GM23248 (cell line): ENCODE measurements at regions not wholly inside any gene's neighbourhood (a gene's known extent, or its start where the extent isn't known, plus 50 kb on each side); places are given as distances from the start of the nearest gene placed in this dataset.

ENCODE experiments used
- DNase-seq: peaks from one replicate; pipeline ENCODE4 v3.0.0-alpha.2; 2015
- H2AFZ ChIP-seq: fragments of 200-600 bp; sonication (generic); 2 replicates; pipeline ENCODE4 v1.6.1; 2016; ENCODE audit warnings: antibody characterized with exemption
- H3F3A ChIP-seq: fragments of 200-600 bp; sonication (generic); 2 replicates; pipeline ENCODE4 v1.6.1; 2016; ENCODE audit warnings: mild to moderate bottlenecking, antibody characterized with exemption, mixed run types; ENCODE audit not compliant: insufficient read depth
- H3K27ac ChIP-seq: fragments of 200-600 bp; sonication (generic); 2 replicates; pipeline ENCODE4 v1.5.1; 2016; ENCODE audit warnings: mild to moderate bottlenecking
- H3K27me3 ChIP-seq: fragments of 200-600 bp; sonication (generic); replicated peaks from 2 replicates; pipeline ENCODE4 v1.6.1; 2016; ENCODE audit warnings: mild to moderate bottlenecking; ENCODE audit not compliant: insufficient read depth
- H3K36me3 ChIP-seq: fragments of 200-600 bp; sonication (generic); 2 replicates; pipeline ENCODE4 v1.6.1; 2016; ENCODE audit warnings: low read depth, mild to moderate bottlenecking
- H3K4me1 ChIP-seq: fragments of 200-600 bp; sonication (generic); 2 replicates; pipeline ENCODE4 v1.6.1; 2016; ENCODE audit warnings: mild to moderate bottlenecking; ENCODE audit not compliant: insufficient read depth
- H3K4me2 ChIP-seq: fragments of 200-600 bp; sonication (generic); one replicate; pipeline ENCODE4 v1.6.1; 2016; ENCODE audit warnings: mild to moderate bottlenecking; ENCODE audit not compliant: unreplicated experiment
- H3K4me3 ChIP-seq: fragments of 200-600 bp; sonication (generic); 2 replicates; pipeline ENCODE4 v1.5.1; 2016; ENCODE audit warnings: mild to moderate bottlenecking
- H3K79me2 ChIP-seq: fragments of 200-600 bp; sonication (generic); 2 replicates; pipeline ENCODE4 v1.6.1; 2016; ENCODE audit warnings: mild to moderate bottlenecking; ENCODE audit not compliant: insufficient read depth
- H3K9ac ChIP-seq: fragments of 200-600 bp; sonication (generic); 2 replicates; pipeline ENCODE4 v1.6.1; 2016; ENCODE audit warnings: mild to moderate bottlenecking
- H3K9me2 ChIP-seq: fragments of 200-600 bp; sonication (generic); 2 replicates; pipeline ENCODE4 v1.6.1; 2016; ENCODE audit warnings: mixed run types, mild to moderate bottlenecking, moderate library complexity; ENCODE audit not compliant: insufficient read depth
- H3K9me3 ChIP-seq: fragments of 200-600 bp; sonication (generic); one replicate; pipeline ENCODE4 v1.6.1; 2017; ENCODE audit warnings: low read depth
- H4K20me1 ChIP-seq: fragments of 200-600 bp; sonication (generic); 2 replicates; pipeline ENCODE4 v1.6.0; 2016; ENCODE audit not compliant: insufficient read depth
- EZH2 ChIP-seq: fragments of 200-600 bp; sonication (generic); IDR thresholded peaks from 2 replicates; pipeline ENCODE4 v1.6.1; 2018; ENCODE audit warnings: antibody characterized with exemption, mild to moderate bottlenecking; ENCODE audit not compliant: insufficient read depth, poor library complexity, severe bottlenecking
- EZH2phosphoT487 ChIP-seq: fragments of 200-600 bp; sonication (generic); IDR thresholded peaks from 2 replicates; pipeline ENCODE4 v1.6.1; 2018; ENCODE audit warnings: antibody characterized with exemption, moderate library complexity, mild to moderate bottlenecking, low read depth; ENCODE audit not compliant: insufficient read depth
- WGBS, 2 experiments: methylation state at CpG; one replicate each; pipeline ENCODE4 v1.1.6; 2015 to 2017; ENCODE audit warnings: low lambda C conversion rate in 2 of 2, low coverage in 1 of 2; ENCODE audit errors: missing lambda C conversion rate in 2 of 2; 5-methylcytosine and 5-hydroxymethylcytosine counted together
- in situ Hi-C: fragments of 300-500 bp; cut with MboI; formaldehyde crosslinking; loops from 2 replicates; pipeline ENCODE4 v1.15.0; 2020

DNA sequence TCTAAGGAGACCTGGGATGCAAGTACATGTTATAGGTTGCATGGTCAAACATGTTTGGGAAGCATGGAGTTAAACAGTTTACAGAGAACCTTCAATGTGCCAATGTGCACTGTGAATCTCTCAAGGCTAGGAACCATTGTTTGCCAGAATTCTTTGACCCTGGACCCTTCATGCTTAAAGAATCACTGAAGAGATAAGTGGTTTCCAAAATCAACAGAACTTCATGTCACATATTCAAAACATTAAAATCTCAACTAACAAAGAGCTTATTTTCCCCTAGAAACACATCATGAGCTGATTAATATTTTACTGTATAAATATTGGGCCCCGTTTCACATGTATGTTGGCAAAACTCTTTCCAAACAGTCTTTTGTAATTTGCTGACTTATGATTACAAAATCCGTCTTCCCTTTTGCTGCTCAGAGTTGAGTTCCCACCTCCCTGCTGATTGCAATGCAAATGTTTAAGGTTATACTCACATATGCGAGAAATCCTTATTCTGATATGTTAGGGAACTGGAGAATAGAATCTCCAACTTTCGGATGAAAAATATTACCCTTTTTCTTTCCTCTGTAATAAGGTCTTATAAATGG is 380.2 kb downstream of the DIPK2A start:
- H3K36me3 ChIP-seq, result no peaks in the 10 kb centered on the region
- no peaks in the 10 kb centered on the region for H3K4me1 ChIP-seq
- TF ChIP-seq EZH2 (no peak), EZH2phosphoT487 (no peak)
- H3K79me2 ChIP-seq, result no peaks in the 10 kb centered on the region
- H3K27me3 ChIP-seq, result no peaks in the 10 kb centered on the region
- H3K9ac ChIP-seq, result no peak overlapping the region
- no peaks in the 10 kb centered on the region for H3K9me3 ChIP-seq
- in situ Hi-C loops, result no loop called here
- no peak for DNase-seq
- no peak overlapping the region for H2AFZ ChIP-seq
- WGBS, 2 experiments, result 44 to 47% methylated on average over 4 of the region's 4 CpGs
- H3F3A ChIP-seq, result no peaks in the 10 kb centered on the region
- no peak overlapping the region for H3K4me2 ChIP-seq
- no peaks in the 10 kb centered on the region for H4K20me1 ChIP-seq
- H3K27ac ChIP-seq, result no peak overlapping the region
- H3K9me2 ChIP-seq, result peaks cover 3% of the 10 kb centered on the region; the same call in 1 of the 2 replicates
- H3K4me3 ChIP-seq, result no peak overlapping the region

GRCh38 chr3:144358191-144358590 is 386.6 kb downstream of the DIPK2A start:
- Histone ChIP-seq H3K36me3 (no peaks in the 10 kb centered on the region), H2AFZ (no peak overlapping the region), H3K79me2 (no peaks in the 10 kb centered on the region), H3K4me2 (no peak overlapping the region), H3K4me1 (no peaks in the 10 kb centered on the region), H3K9me2 (no peaks in the 10 kb centered on the region), H3K27ac (no peak overlapping the region), H4K20me1 (no peaks in the 10 kb centered on the region), H3K4me3 (no peak overlapping the region), H3K27me3 (no peaks in the 10 kb centered on the region), H3K9me3 (no peaks in the 10 kb centered on the region), H3K9ac (no peak overlapping the region), H3F3A (no peaks in the 10 kb centered on the region)
- 27 to 29% methylated on average over 2 of the region's 2 CpGs for WGBS, 2 experiments
- DNase-seq, result no peak
- TF ChIP-seq EZH2phosphoT487, result no peak
- TF ChIP-seq EZH2, result no peak
- in situ Hi-C loops, result no loop called here

DNA sequence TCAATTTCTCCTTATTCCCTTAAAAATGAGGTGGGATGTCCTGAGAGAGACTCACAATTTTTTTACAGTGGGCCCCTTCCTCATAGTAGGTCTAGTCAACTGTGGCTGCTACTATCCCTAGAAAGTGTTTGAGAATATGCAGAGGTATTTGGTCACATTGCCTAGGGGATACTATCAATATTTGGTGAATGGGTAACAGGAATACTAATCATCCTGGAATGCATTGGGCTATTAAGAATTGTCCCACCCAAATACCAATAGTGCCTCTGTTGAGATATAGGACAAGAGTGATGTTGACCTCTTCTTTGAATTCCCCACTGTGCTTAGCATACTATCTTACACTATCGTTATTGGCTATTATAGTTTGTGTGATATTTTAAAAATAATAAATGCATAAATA is 389.4 kb downstream of the DIPK2A start:
- in situ Hi-C loops, result no loop called here
- Histone ChIP-seq H3K27ac (no peak overlapping the region), H3K27me3 (no peaks in the 10 kb centered on the region), H3K4me1 (no peaks in the 10 kb centered on the region), H3K4me3 (no peak overlapping the region), H3F3A (no peaks in the 10 kb centered on the region), H3K79me2 (no peaks in the 10 kb centered on the region), H3K36me3 (no peaks in the 10 kb centered on the region), H3K9ac (no peak overlapping the region), H4K20me1 (no peaks in the 10 kb centered on the region), H2AFZ (no peak overlapping the region), H3K9me3 (no peaks in the 10 kb centered on the region), H3K9me2 (no peaks in the 10 kb centered on the region), H3K4me2 (no peak overlapping the region)
- DNase-seq, result no peak
- TF ChIP-seq EZH2 (no peak), EZH2phosphoT487 (no peak)
- 89 to 97% methylated on average over 1 of the region's 1 CpG for WGBS, 2 experiments

GRCh38 chr3:144362126-144362525 is 390.5 kb downstream of the DIPK2A start:
- no peak overlapping the region for H3K4me2 ChIP-seq
- H3K27ac ChIP-seq, result no peak overlapping the region
- H2AFZ ChIP-seq, result no peak overlapping the region
- TF ChIP-seq EZH2phosphoT487 (no peak), EZH2 (no peak)
- H3K36me3 ChIP-seq, result no peaks in the 10 kb centered on the region
- no peak overlapping the region for H3K4me3 ChIP-seq
- DNase-seq, result peak; percentile 37
- no peaks in the 10 kb centered on the region for H3K4me1 ChIP-seq
- H3K9me2 ChIP-seq, result no peaks in the 10 kb centered on the region
- no peaks in the 10 kb centered on the region for H3K9me3 ChIP-seq
- H3K27me3 ChIP-seq, result no peaks in the 10 kb centered on the region
- H3K79me2 ChIP-seq, result no peaks in the 10 kb centered on the region
- H4K20me1 ChIP-seq, result no peaks in the 10 kb centered on the region
- WGBS, 2 experiments, result 16 to 21% methylated on average over 3 of the region's 3 CpGs
- no peaks in the 10 kb centered on the region for H3F3A ChIP-seq
- H3K9ac ChIP-seq, result no peak overlapping the region
- in situ Hi-C loops, result no loop called here

GRCh38 chr3:144363856-144364255 is 392.2 kb downstream of the DIPK2A start:
- Histone ChIP-seq H3K27me3 (no peaks in the 10 kb centered on the region), H3F3A (no peaks in the 10 kb centered on the region), H3K27ac (no peak overlapping the region), H3K9me3 (no peaks in the 10 kb centered on the region), H3K36me3 (no peaks in the 10 kb centered on the region), H3K4me1 (no peaks in the 10 kb centered on the region), H4K20me1 (no peaks in the 10 kb centered on the region), H2AFZ (no peak overlapping the region), H3K4me2 (no peak overlapping the region), H3K9ac (no peak overlapping the region), H3K9me2 (no peaks in the 10 kb centered on the region), H3K4me3 (no peak overlapping the region), H3K79me2 (no peaks in the 10 kb centered on the region)
- 73 to 82% methylated on average over 5 of the region's 5 CpGs for WGBS, 2 experiments
- in situ Hi-C loops, result no loop called here
- peak; percentile 4 for DNase-seq
- TF ChIP-seq EZH2 (no peak), EZH2phosphoT487 (no peak)
